ENCODE measurements at regions not wholly inside any gene's neighbourhood (a gene's known extent, or its start where the extent isn't known, plus 50 kb on each side); places are given as distances from the start of the nearest gene placed in this dataset.

DNA sequence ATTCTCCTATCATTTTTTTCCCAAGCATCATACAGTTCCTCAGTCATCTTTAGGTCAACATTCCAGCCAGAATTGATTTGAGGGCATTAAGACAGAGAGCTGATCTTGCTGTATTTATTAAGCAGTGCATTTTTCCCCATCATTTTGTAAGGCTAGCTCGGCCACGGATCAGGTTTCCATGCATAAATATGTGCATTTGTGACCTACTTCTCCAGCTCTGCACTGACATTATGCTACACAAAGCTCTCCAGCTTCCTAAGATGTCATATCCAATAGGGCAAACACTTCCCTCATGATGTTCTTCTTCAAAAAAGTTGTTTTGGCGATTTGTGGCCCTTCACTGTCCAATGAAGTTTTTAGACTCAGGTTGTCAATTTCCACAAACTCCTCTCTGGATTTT lies 202.6 kb downstream of the C7orf25 start:
- Histone ChIP-seq H3K4me2 (ENCODE audit: insufficient read depth, low read length) (no peak overlapping the region), H3K9ac (replicated peaks; ENCODE audit: extremely low read depth, insufficient read depth, low read length) (no peak overlapping the region), H4K20me1 (replicated peaks; ENCODE audit: control insufficient read depth, extremely low read depth, insufficient read depth, low read length) (no peaks in the 10 kb centered on the region), H3K27ac (ENCODE audit: insufficient read depth, low read depth, low read length) (no peak overlapping the region), H2AFZ (ENCODE audit: low read depth, low read length) (no peak overlapping the region), H3K4me1 (ENCODE audit: control insufficient read depth, extremely low read depth, insufficient read depth, low read length) (no peaks in the 10 kb centered on the region), H3K27me3 (ENCODE audit: control insufficient read depth in 2 of 2, insufficient read depth in 2 of 2, low read length in 2 of 2) (no peaks in the 10 kb centered on the region), H3K79me2 (ENCODE audit: control insufficient read depth, insufficient read depth, low read length) (no peaks in the 10 kb centered on the region), H3K9me3 (replicated peaks; ENCODE audit: control insufficient read depth, insufficient read depth, low read length) (no peaks in the 10 kb centered on the region), H3K4me3 (replicated peaks in 1 of 3; ENCODE audit: insufficient read depth in 1 of 3, low read depth in 1 of 3, low read length in 3 of 3) (no peak overlapping the region), H3K36me3 (ENCODE audit: control insufficient read depth in 2 of 2, extremely low read depth in 1 of 2, insufficient read depth in 2 of 2, low read length in 2 of 2) (no peaks in the 10 kb centered on the region), H3K9me1 (replicated peaks; ENCODE audit: control insufficient read depth, extremely low read depth, insufficient read depth, low read length) (no peaks in the 10 kb centered on the region)
- no TSS peak for BruUV-seq (replicated peaks)
- no peak for TF ChIP-seq MYC (IDR thresholded peaks at IDR 0.05; ENCODE audit: low read depth, low read length)
- TF ChIP-seq, protein P1, sequence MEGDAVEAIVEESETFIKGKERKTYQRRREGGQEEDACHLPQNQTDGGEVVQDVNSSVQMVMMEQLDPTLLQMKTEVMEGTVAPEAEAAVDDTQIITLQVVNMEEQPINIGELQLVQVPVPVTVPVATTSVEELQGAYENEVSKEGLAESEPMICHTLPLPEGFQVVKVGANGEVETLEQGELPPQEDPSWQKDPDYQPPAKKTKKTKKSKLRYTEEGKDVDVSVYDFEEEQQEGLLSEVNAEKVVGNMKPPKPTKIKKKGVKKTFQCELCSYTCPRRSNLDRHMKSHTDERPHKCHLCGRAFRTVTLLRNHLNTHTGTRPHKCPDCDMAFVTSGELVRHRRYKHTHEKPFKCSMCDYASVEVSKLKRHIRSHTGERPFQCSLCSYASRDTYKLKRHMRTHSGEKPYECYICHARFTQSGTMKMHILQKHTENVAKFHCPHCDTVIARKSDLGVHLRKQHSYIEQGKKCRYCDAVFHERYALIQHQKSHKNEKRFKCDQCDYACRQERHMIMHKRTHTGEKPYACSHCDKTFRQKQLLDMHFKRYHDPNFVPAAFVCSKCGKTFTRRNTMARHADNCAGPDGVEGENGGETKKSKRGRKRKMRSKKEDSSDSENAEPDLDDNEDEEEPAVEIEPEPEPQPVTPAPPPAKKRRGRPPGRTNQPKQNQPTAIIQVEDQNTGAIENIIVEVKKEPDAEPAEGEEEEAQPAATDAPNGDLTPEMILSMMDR (IDR thresholded peaks at IDR 0.05; ENCODE audit: extremely low read depth in 1 of 2, insufficient read depth in 1 of 2, low read depth in 1 of 2, low read length in 2 of 2) = no peak
- ChIA-PET POLR2A (no interaction called here), CTCF (no interaction called here)
- DNase-seq (ENCODE audit: low read depth, low spot score) (no peak), FAIRE-seq (no peak)
- dilution Hi-C loops (cut with MboI; ENCODE audit: extremely low pct_ligation_motif_present, low sequenced_read_pairs) = no loop called here
- intact Hi-C loops (cut with micrococcal nuclease) = no loop called here

DNA sequence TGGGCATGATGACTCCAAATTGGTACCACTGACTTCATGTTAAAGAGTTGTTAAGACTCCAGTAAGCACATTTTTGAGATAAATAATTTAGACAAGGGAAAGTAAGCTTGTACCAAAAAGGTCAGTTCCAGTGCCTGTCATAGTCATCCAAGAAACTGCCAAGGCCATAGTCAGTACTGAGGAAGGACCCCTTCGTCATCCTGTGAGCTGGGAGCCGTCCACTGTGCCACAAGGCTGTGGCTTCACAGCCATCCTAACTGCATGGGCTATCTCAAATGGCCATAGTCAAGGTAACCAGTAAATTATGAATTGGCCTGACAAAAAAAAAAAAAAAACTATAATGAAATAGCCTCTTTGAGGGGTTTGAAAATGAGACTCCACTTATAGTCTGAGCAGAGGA lies 207.2 kb downstream of the C7orf25 start:
- H4K20me1 ChIP-seq (replicated peaks; ENCODE audit: control insufficient read depth, extremely low read depth, insufficient read depth, low read length) = no peaks in the 10 kb centered on the region
- H3K79me2 ChIP-seq (ENCODE audit: control insufficient read depth, insufficient read depth, low read length) = no peaks in the 10 kb centered on the region
- H3K9ac ChIP-seq (replicated peaks; ENCODE audit: extremely low read depth, insufficient read depth, low read length) = no peak overlapping the region
- ChIA-PET POLR2A (no interaction called here), CTCF (interaction anchor here (1.3 kb wide), 1 partner anchor 14 kb away, joined by 3 read pairs; no protein-coding TSS in a partner anchor)
- intact Hi-C loops (cut with micrococcal nuclease) (no loop called here), dilution Hi-C loops (cut with MboI; ENCODE audit: extremely low pct_ligation_motif_present, low sequenced_read_pairs) (no loop called here)
- DNase-seq (ENCODE audit: low read depth, low spot score) (no peak), FAIRE-seq (no peak)
- no peaks in the 10 kb centered on the region for H3K9me1 ChIP-seq (replicated peaks; ENCODE audit: control insufficient read depth, extremely low read depth, insufficient read depth, low read length)
- no peak overlapping the region for H3K27ac ChIP-seq (ENCODE audit: insufficient read depth, low read depth, low read length)
- H2AFZ ChIP-seq (ENCODE audit: low read depth, low read length) = no peak overlapping the region
- no peak overlapping the region for H3K4me2 ChIP-seq (ENCODE audit: insufficient read depth, low read length)
- BruUV-seq (replicated peaks) = no TSS peak
- no peaks in the 10 kb centered on the region for H3K36me3 ChIP-seq (ENCODE audit: control insufficient read depth in 2 of 2, extremely low read depth in 1 of 2, insufficient read depth in 2 of 2, low read length in 2 of 2)
- no peak overlapping the region for H3K4me3 ChIP-seq (replicated peaks in 1 of 3; ENCODE audit: insufficient read depth in 1 of 3, low read depth in 1 of 3, low read length in 3 of 3)
- H3K27me3 ChIP-seq (ENCODE audit: control insufficient read depth in 2 of 2, insufficient read depth in 2 of 2, low read length in 2 of 2) = no peaks in the 10 kb centered on the region
- H3K9me3 ChIP-seq (replicated peaks; ENCODE audit: control insufficient read depth, insufficient read depth, low read length) = no peaks in the 10 kb centered on the region
- no peaks in the 10 kb centered on the region for H3K4me1 ChIP-seq (ENCODE audit: control insufficient read depth, extremely low read depth, insufficient read depth, low read length)
- TF ChIP-seq GATA2 (IDR thresholded peaks at IDR 0.05; ENCODE audit: insufficient read depth, insufficient read length, low read depth, low read length) (no peak), EZH2 (IDR thresholded peaks at IDR 0.05; ENCODE audit: borderline replicate concordance, low read depth, low read length, severe bottlenecking) (no peak), POLR2AphosphoS5 (IDR thresholded peaks at IDR 0.05; ENCODE audit: insufficient read depth, low read depth, low read length) (no peak), MYC (IDR thresholded peaks at IDR 0.05; ENCODE audit: low read depth, low read length) (no peak), POLR2A (IDR thresholded peaks at IDR 0.05; ENCODE audit: low read depth, low read length) (no peak), JUN (IDR thresholded peaks at IDR 0.05; ENCODE audit: borderline replicate concordance, insufficient read depth, insufficient read length, low read depth) (no peak), FOS (IDR thresholded peaks at IDR 0.05; ENCODE audit: borderline replicate concordance, insufficient read depth, low read length) (no peak)
- TF ChIP-seq, protein P2, sequence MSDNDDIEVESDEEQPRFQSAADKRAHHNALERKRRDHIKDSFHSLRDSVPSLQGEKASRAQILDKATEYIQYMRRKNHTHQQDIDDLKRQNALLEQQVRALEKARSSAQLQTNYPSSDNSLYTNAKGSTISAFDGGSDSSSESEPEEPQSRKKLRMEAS (IDR thresholded peaks at IDR 0.05; ENCODE audit: insufficient read depth, insufficient read length) = no peak
- TF ChIP-seq, protein P1 (IDR thresholded peaks at IDR 0.05; ENCODE audit: extremely low read depth in 1 of 2, insufficient read depth in 1 of 2, low read depth in 1 of 2, low read length in 2 of 2) = no peak
